ENCODE measurements at regions not wholly inside any gene's neighbourhood (a gene's known extent, or its start where the extent isn't known, plus 50 kb on each side); places are given as distances from the start of the nearest gene placed in this dataset.

- peak in 2 of 3 donors; percentile 47 to 67 for DNase-seq
Measured at GRCh38 chr7:47663851-47664250, 81.9 kb upstream of the TNS3 start.

GRCh38 chr7:47663213-47663612 is 81.3 kb upstream of the TNS3 start:
- DNase-seq: peak in 1 of 3 donors; percentile 40

GRCh38 chr7:47661051-47661714 is 79.3 kb upstream of the TNS3 start:
- no peak for DNase-seq

GRCh38 chr7:47659664-47660462 is 78.0 kb upstream of the TNS3 start:
- no peak for DNase-seq

GRCh38 chr7:47658886-47659635 is 77.2 kb upstream of the TNS3 start:
- DNase-seq: no peak

- no peak for DNase-seq
Measured at GRCh38 chr7:47657126-47657525, 75.2 kb upstream of the TNS3 start.

- DNase-seq: no peak
Measured at GRCh38 chr7:47654672-47655298, 72.9 kb upstream of the TNS3 start.

- no peak for DNase-seq
Measured at GRCh38 chr7:47653550-47654411, 71.9 kb upstream of the TNS3 start.

- DNase-seq: no peak
Measured at GRCh38 chr7:47652591-47652990, 70.7 kb upstream of the TNS3 start.

- DNase-seq: peak in 1 of 3 donors; percentile 94
Measured at GRCh38 chr7:47651355-47652317, 69.7 kb upstream of the TNS3 start.

- DNase-seq: no peak
Measured at GRCh38 chr7:47649919-47650318, 68.0 kb upstream of the TNS3 start.

- peak in 2 of 3 donors; percentile 55 to 70 for DNase-seq
Measured at GRCh38 chr7:47648275-47648925, 66.5 kb upstream of the TNS3 start.

- DNase-seq: no peak
Measured at GRCh38 chr7:47647918-47648250, 66.0 kb upstream of the TNS3 start.

- DNase-seq: no peak
Measured at GRCh38 chr7:47647181-47647917, 65.4 kb upstream of the TNS3 start.

GRCh38 chr7:47643716-47644400 is 61.9 kb upstream of the TNS3 start:
- DNase-seq: no peak

GRCh38 chr7:47640265-47640664 is 58.4 kb upstream of the TNS3 start:
- DNase-seq: peak in 1 of 3 donors; percentile 37

- no peak for DNase-seq
Measured at GRCh38 chr7:47639495-47640110, 57.7 kb upstream of the TNS3 start.

Measured in muscle of back (tissue), 3 donors.